ENCODE measurements at regions not wholly inside any gene's neighbourhood (a gene's known extent, or its start where the extent isn't known, plus 50 kb on each side); places are given as distances from the start of the nearest gene placed in this dataset.
"Not testable (repeated sequence)": the region's sequence is repeated elsewhere in the genome, so short reads cannot be mapped to it uniquely, and the experiment has no call there.

DNA sequence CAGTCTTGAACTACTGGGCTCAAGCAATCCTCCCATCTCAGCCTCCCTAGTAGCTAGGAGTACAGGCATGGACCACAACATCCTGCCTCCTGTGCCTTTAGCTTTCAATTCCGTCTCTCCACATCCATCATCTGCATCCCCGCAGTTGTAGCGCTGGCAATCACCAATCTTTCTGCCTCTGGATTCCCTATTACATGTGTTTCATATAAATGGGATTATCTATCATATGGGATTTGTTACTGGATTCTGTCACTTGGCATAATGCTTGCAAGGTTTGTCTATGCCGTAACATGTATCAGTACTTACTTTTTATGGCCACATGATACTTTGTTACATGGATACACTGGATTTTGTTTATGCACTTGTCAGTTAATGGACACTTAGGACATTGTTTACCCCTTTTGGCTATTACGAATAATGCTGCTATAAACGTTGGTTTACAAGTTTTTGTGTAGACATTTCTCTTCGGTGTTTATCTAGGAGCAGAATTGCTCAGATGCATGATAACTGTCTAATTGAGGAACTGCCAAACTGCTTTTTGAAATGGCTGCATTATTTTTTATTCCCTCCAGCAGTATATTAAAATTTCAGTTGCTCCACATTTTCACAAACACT is 1223.9 kb downstream of the FOXD4L5 start:
- TF ChIP-seq, protein P1, sequence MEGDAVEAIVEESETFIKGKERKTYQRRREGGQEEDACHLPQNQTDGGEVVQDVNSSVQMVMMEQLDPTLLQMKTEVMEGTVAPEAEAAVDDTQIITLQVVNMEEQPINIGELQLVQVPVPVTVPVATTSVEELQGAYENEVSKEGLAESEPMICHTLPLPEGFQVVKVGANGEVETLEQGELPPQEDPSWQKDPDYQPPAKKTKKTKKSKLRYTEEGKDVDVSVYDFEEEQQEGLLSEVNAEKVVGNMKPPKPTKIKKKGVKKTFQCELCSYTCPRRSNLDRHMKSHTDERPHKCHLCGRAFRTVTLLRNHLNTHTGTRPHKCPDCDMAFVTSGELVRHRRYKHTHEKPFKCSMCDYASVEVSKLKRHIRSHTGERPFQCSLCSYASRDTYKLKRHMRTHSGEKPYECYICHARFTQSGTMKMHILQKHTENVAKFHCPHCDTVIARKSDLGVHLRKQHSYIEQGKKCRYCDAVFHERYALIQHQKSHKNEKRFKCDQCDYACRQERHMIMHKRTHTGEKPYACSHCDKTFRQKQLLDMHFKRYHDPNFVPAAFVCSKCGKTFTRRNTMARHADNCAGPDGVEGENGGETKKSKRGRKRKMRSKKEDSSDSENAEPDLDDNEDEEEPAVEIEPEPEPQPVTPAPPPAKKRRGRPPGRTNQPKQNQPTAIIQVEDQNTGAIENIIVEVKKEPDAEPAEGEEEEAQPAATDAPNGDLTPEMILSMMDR (IDR thresholded peaks at IDR 0.05; ENCODE audit: borderline replicate concordance, insufficient read depth, low read depth, low read length), result no peak
- no peak overlapping the region for H3K4me3 ChIP-seq (ENCODE audit: low read depth, low read length)

DNA sequence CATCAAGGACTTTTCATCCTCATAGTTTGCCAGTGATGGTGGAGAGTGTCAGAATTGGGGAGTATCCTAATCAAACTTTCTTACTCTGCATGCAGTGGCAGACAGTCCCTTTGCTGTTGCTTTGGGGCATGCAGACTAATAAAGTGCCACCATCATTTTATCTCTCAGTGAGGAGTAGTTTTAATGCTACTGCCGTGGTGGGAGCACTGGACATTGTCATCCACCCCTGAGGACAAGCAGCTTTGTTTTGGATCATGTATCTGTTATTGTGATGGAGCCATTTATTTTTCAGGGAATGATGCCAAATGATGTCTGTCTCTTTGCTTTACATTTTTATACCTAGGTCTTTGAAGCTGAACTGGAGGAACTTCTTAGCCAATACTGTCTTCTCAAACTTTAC is 1226.9 kb downstream of the FOXD4L5 start:
- not testable (repeated sequence) for H3K4me3 ChIP-seq (ENCODE audit: low read depth, low read length)

DNA sequence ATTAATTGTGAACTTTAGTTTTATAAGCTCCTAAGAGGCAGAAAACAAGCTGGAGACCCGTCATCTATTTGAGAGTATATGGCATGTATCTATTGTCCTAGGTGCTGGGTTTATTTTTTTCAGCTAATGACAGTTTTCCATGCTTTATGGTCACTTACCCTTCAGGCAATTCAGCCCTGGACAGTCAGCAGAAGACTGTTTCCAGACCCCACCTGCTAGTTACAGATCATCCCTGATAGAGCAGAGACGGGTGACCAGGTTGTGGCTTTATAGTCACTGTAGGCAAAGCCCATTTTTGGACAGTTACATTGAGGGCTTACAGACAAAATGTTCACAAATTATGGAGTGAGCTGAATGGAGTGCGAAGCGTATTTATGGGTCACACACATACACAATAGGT is 1227.5 kb downstream of the FOXD4L5 start:
- TF ChIP-seq, protein P1 (IDR thresholded peaks at IDR 0.05; ENCODE audit: borderline replicate concordance, insufficient read depth, low read depth, low read length), result no peak
- H3K4me3 ChIP-seq (ENCODE audit: low read depth, low read length), result no peak overlapping the region

DNA sequence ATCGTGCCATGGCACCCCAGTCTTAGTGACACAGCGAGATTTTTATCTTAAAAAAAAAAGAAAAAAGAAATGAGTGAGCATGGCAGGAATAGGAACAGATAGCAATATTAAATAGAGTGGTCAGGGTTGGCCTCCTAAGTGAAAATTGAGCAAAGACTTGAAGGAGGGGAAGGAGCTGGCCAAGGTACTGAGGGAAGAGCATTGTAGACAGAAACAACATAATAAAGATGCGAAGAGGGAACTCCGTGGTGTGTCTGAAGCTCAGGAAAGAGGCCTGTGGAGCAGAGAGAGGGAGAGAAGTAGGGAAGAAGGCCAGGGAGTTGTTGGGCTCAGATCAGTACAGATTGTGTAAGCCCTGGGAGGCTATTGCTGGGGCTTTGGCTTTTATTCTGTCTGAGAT is 1256.1 kb downstream of the FOXD4L5 start:
- H3K4me3 ChIP-seq (ENCODE audit: low read depth, low read length), result not testable (repeated sequence)

DNA sequence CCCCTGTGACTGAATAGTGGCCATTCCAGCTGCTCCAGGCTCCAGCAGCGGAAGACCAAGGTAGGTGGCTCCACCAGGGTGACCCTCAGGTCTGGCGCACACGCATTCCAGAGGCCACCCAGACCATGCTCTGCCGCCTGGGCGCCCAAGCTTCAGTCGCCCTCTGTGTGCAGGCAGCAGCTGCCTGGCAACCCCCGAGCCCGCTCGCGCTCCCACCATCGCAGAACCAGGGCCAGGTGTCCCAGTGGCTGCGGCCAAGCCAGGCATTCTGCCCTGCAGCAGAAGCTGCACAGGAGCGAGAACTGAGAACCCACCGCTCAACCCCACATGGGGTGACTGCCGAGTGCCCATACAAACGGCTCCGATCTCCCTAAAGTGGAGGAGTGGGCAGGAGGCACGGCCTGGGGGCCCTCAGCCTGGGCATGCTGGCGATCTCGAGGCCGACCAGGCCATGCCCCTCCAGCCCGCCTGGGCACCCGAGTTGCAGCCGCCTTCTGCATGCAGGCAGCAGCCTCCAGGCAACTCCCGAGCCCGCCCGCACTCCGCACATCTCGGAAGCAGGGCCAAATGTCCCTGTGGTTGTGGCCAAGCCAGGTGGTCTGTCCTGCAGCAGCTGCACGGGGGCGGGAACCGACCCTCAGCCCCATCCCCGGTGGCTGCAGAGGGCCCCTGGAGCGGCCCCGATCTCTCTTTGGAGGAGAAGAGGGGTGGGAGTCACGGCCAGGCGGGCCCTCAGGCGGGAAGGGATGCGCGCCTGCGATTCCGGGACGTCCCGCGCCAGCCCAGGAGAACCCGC is 1264.1 kb downstream of the FOXD4L5 start:
- H3K4me3 ChIP-seq (ENCODE audit: low read depth, low read length), result not testable (repeated sequence)

DNA sequence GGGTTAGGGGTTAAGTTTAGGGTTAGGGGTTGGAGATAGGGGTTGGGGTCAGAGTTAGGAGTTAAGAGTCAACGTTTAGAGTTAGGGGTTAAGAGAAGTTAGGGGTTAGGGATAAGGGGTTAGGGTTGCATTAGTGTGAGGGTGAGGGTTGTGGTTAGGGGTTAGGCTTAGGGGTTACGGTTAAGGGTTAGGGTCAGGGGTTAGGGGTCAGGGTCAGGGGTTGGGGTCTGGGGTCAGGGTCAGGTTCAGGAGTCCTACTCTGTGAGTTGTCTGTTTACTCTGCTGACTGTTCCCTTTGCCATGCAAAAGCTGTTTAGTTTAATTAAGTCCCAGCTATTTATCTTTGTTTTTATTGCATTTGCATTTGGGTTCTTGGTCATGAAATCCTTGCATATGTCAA is 1267.3 kb downstream of the FOXD4L5 start:
- not testable (repeated sequence) for H3K4me3 ChIP-seq (ENCODE audit: low read depth, low read length)

DNA sequence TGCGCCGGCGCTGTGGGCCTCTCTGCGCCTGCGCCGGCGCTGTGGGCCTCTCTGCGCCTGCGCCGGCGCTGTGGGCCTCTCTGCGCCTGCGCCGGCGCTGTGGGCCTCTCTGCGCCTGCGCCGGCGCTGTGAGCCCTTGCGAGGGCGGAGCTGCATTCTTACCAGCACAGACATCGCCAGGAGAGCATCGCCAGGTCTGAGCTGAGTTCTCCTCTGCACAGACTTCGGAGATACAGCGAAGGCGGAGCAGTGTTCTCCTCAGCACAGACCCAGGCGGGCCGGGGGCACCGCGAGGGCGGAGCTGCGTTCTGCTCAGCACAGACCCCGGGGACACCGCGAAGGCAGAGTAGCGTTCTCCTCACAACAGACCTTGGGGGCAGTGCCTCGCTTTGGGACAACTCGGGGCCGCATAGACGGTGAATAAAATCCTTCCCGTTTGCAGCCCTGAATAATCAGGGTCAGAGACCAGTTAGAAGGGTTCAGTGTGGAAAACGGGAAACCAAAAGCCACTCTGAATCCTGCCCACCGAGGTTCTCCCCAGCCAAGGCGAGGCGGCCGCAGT is 1268.1 kb downstream of the FOXD4L5 start:
- H3K4me3 ChIP-seq (ENCODE audit: low read depth, low read length), result peak overlapping the region; percentile 57

DNA sequence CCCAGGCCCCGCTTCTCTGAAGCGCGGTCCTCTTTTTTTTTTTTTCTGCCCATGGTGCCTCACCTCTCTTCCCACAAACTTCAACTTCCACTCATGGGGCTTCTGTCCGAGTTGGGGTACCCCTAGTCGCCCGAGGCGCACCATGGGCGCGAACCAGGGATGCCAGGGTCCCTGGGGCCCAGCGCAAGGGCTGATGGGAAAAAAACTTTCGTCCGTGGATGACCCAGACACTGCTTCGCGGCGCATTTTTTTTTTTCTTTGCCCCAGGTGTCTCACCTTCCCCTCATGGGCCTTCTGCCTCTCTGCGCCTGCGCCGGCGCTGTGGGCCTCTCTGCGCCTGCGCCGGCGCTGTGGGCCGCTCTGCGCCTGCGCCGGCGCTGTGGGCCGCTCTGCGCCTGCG is 1268.8 kb downstream of the FOXD4L5 start:
- peak overlapping the region; percentile 39 for H3K4me3 ChIP-seq (ENCODE audit: low read depth, low read length)

DNA sequence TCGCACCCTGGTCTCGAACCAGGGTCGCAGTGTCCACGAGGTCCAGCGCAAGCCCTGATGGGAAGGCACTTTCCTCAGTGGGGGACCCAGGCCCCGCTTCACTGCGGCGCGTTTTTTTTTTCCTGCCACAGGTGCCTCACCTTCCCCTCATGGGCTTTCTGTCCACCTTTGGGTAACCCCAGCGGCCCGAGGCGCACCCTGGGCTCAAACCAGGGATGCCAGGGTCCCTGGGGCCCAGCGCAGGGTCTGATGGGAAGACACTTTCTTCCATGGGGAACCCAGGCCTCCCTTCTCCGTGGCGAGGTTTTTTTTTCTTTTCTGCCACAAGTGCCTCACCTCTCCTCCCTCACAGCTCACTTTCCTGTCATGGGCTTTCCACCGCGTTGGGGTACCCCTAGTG is 1269.9 kb downstream of the FOXD4L5 start:
- TF ChIP-seq, protein P1 (IDR thresholded peaks at IDR 0.05; ENCODE audit: borderline replicate concordance, insufficient read depth, low read depth, low read length), result no peak
- no peak overlapping the region for H3K4me3 ChIP-seq (ENCODE audit: low read depth, low read length)

DNA sequence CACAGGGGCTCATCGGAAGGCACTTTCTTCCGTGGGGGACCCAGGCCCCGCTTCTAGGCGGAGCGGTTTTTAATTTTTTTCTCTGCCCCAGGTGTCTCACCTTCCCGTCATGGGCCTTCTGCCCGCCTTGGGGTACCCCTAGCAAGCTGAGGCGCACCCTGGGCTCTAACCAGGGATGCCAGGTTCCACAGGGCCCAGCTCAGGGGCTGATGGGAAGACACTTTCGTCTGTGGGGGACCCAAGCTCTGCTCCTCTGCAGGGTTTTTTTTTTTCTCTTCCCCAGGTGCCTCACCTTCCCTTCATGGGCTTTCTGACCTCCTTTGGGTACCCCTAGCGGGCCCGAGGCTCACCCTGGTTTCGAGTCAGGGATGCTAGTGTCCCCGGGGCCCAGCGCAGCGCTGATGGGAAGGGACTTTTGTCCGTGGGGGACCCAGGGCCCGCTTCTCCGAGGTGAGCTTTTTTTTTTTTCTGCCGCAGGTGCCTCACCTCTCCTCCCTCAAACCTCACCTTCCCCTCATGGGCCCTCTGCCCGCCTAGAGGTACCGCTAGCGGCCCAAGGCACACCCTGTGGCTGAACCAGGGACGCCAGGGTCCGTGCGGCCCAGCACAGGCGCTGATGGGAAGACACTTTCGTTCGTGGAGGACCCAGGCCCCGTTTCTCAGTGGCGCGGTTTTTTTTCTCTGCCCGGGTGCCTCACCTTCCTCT is 1270.5 kb downstream of the FOXD4L5 start:
- H3K4me3 ChIP-seq (ENCODE audit: low read depth, low read length), result not testable (repeated sequence)

DNA sequence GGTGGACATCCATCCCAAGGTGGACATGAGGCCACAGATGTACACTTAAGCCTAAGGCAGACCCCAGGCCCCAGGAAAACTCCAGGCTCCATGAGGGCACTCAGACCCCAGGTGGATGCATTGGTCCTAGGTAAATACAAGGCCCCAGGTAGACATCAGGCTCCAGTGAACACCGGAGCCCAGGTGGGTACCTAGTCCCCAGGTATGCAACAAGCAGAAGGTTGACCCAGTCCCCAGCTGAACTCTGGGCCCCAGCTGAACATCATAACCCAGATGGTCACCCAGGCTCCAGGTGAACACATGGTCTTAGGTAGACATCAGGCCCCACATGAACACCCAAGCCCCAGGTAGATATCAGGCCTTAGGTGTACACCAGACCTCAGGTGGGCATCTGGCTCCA is 1271.9 kb downstream of the FOXD4L5 start:
- not testable (repeated sequence) for H3K4me3 ChIP-seq (ENCODE audit: low read depth, low read length)

DNA sequence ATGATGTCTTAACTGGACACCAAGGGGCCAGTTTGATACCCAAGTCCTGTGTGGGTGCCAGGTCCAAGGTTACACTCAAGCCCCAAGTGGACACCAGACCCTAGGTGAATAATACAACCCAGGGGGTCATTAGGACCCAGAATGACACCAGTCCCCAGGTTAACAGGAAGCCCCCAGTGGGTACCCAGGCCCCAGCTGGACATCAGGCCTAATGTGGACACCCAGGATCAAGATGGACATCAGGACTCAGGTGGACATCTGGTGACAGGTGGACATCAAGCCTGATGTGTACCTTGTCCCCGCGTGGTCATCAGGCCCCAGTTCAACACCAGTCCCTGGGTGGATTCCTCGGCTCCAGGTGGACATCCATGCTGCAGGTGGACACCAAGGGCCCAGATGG is 1273.0 kb downstream of the FOXD4L5 start:
- H3K4me3 ChIP-seq (ENCODE audit: low read depth, low read length), result not testable (repeated sequence)

DNA sequence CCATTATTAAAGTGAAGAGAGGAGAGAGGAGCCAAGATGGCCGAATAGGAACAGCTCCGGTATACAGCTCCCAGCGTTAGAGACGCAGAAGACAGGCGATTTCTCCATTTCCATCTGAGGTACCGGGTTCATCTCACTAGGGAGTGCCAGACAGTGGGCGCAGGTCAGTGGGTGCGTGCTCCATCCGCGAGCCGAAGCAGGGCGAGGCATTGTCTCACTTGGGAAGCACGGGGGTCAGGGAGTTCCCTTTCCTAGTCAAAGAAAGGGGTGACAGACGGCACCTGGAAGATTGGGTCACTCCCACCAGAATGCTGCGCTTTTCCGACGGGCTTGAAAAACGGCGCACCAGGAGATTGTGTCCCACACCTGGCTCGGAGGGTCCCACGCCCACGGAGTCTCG is 1305.3 kb downstream of the FOXD4L5 start:
- not testable (repeated sequence) for H3K4me3 ChIP-seq (ENCODE audit: low read depth, low read length)
